GM10248 (cell line): ENCODE measurements at regions not wholly inside any gene's neighbourhood (a gene's known extent, or its start where the extent isn't known, plus 50 kb on each side); places are given as distances from the start of the nearest gene placed in this dataset.

Experiments
- CTCF ChIA-PET: fragments of 300-600 bp; sonication (Branson Sonifier 250); formaldehyde crosslinking; extraction: SDS; loops from one replicate; lab custom pipeline; 2021; ENCODE audit warnings: antibody characterized with exemption; lab: Yijun Ruan, JAX
- POLR2A ChIA-PET: fragments of 350-650 bp; sonication (Branson Sonifier 250); formaldehyde crosslinking; extraction: SDS; loops from one replicate; lab custom pipeline; 2020; ENCODE audit warnings: antibody characterized with exemption; lab: Yijun Ruan, JAX
- DNase-seq: peaks from one replicate; pipeline ENCODE4 v3.0.0; 2012; ENCODE audit errors: extremely low spot score
- TF ChIP-seq, protein P1 (sequence below): IDR thresholded peaks from 2 replicates; pipeline ENCODE4 v1.5.1; 2012; ENCODE audit warnings: mild to moderate bottlenecking, low read depth; ENCODE audit errors: extremely low read depth, missing control alignments, control extremely low read depth

DNA sequence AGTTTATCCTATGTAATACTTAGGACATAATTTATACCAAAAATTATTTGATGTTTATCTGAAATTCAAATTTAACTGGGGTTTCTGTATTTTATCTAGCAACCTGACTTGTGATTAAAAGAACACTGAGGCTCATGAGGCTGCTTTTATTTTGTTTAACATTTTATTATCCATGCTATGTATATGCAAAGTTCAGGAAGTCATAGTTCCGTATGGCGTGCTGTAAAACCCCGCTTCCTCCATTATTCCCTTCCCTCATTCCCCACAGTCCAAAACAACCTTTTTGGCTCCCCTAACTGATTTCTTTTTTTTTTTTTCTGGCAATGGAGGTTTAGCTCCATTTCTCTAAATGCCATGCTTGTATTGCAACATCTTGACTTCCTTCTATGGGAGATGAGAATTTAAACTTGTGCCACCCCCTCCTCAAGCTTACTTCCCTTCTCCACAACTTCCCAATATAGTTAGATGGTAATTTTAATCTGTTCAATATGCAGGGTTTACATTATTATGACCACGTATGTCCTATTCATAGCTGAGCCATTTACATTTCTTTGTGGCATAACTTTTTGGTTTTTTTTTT lies 138.0 kb upstream of the DNAH14 start:
- ChIA-PET POLR2A (interaction anchor here (0.8 kb wide), 1 partner anchor 80 kb away, joined by 6 read pairs; no protein-coding TSS in a partner anchor), CTCF (no interaction called here)
- TF ChIP-seq, protein P1, sequence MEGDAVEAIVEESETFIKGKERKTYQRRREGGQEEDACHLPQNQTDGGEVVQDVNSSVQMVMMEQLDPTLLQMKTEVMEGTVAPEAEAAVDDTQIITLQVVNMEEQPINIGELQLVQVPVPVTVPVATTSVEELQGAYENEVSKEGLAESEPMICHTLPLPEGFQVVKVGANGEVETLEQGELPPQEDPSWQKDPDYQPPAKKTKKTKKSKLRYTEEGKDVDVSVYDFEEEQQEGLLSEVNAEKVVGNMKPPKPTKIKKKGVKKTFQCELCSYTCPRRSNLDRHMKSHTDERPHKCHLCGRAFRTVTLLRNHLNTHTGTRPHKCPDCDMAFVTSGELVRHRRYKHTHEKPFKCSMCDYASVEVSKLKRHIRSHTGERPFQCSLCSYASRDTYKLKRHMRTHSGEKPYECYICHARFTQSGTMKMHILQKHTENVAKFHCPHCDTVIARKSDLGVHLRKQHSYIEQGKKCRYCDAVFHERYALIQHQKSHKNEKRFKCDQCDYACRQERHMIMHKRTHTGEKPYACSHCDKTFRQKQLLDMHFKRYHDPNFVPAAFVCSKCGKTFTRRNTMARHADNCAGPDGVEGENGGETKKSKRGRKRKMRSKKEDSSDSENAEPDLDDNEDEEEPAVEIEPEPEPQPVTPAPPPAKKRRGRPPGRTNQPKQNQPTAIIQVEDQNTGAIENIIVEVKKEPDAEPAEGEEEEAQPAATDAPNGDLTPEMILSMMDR = no peak
- DNase-seq = no peak

DNA sequence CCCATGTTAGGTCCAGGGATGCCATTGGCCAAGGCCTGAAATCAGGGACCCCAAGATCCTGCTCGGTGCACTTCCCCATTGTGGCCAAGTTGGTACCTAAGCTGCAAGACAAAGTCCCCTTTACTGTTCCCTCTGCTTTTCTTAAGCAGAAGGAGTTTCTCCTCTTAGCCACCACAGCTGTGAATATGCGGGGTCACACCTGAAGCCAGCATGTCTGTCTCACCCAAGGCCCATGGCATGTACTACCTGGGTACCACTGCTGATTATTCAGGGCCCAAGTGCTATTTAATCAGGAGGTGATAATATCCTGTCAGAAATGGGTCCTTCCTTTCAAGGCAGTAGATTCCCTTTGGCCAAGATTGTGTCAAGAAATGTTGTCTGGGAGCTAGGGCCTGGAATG lies 133.9 kb upstream of the DNAH14 start:
- POLR2A ChIA-PET = interaction anchor here (0.6 kb wide), 1 partner anchor 52 kb away, joined by 3 read pairs; no protein-coding TSS in a partner anchor
- CTCF ChIA-PET = interaction anchor here (1.3 kb wide), 1 partner anchor 11 kb away, joined by 3 read pairs; no protein-coding TSS in a partner anchor
- TF ChIP-seq, protein P1 = no peak
- no peak for DNase-seq

DNA sequence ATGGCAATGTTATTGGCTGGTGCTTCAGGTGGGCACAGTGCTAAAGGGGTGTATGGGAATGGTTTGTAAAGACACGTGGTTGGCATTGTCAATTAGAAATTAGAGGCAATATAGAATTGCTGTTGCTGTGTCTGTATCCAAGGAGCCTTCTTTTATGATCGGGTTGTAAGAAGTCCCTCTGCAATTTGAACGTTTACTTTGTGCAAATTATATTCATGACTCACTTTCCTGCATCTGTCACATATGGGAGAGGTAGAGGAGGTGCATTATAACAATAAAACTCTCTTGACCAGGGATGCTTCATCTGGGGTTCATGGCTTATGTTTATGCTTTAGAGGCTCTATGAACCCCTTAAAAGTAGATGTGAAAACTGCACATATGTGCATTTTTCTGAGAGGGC lies 130.4 kb upstream of the DNAH14 start:
- TF ChIP-seq, protein P1 = no peak
- CTCF ChIA-PET = no interaction called here
- no peak for DNase-seq
- POLR2A ChIA-PET = no interaction called here

DNA sequence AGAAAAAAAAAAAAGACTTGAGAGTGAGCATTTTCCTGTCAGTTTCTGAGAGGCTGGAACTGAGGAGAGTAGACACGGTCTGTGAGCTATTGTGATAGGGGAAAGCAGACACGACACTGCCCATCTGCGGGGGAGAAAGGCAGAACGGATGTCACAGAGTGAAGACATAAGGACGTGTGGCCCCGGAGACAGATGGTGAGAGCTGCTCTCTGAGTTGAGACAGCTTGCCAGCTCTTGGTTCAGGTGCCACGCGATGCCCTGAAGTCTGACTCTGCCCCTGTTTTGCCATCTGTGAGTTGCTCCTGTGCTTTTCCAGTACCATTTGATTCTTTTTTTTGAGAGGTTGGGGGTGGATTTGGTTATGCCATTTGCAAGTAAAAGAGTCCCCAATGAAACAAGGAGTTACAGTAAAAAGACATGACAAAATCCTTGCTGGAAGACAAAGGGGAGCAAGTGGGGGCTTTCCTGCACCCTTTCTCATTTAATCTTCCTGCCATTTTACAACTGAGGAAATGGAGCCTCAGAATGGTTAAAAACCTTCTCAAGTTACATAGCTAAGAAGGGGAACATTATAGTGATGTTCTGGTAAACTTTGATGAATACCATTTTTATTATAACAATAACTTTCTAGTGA lies 128.9 kb upstream of the DNAH14 start:
- ChIA-PET CTCF (no interaction called here), POLR2A (no interaction called here)
- no peak for DNase-seq
- TF ChIP-seq, protein P1 = no peak

DNA sequence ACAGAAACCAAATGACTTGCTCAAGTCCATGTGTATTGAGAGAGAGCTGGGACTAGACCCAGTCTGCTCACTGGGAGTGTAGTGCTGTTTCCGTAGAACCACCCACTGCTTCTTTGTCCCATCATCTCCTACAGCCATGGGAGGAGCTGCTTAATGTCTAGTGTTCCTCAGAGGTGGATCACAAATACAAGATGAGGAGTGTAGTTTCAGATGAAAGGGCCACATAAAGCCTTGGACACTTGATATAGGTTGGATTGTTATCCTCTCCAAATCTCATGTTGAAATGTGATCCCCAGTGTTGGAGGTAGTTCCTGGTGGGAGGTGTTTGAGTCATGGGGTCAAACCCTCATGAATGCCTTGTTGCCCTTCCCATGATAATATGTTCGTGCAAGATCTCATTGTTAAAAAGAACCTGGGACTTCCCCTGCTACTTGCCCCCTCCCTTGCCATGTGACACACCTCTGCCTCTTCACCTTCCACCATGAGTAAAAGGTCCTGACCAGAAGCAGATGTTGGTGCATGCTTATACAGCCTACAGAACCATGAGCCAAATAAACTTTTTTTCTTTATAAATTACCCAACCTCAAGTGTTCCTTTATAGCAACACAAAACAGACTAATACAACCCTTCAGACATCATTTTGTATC lies 127.5 kb upstream of the DNAH14 start:
- ChIA-PET POLR2A (no interaction called here), CTCF (interaction anchor here (1.3 kb wide), 1 partner anchor 21 kb away, joined by 4 read pairs; no protein-coding TSS in a partner anchor)
- no peak for DNase-seq
- TF ChIP-seq, protein P1 = no peak

DNA sequence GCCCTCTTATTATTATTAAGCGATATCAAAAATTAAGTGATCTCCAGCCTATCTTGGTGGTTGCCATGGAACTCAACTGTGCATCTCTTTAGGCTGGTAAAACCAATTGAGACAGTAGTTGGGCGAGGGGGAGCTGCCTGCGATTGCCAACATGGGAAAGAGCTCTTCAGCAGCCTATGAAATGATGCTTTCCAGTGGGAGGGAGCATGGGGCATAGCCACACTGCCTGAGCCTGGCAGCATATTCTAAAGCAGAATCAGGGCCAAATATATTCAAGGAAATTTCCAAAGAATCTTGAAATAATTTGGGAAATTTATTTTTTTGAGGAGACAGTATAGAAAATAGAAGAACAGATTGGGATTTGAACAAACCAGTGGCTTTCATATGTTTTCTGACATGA lies 126.9 kb upstream of the DNAH14 start:
- POLR2A ChIA-PET = no interaction called here
- CTCF ChIA-PET = interaction anchor here (0.7 to 1.3 kb wide), 4 partner anchors 22 to 171 kb away, joined by 3 to 4 read pairs (median 4); no protein-coding TSS in a partner anchor
- no peak for DNase-seq
- TF ChIP-seq, protein P1 = no peak
